Myocyte (in vitro differentiated cells): ENCODE measurements at regions not wholly inside any gene's neighbourhood (a gene's known extent, or its start where the extent isn't known, plus 50 kb on each side); places are given as distances from the start of the nearest gene placed in this dataset.

Source experiments
- DNase-seq: peaks from one replicate; pipeline ENCODE4 v3.0.0-alpha.2; 2012; ENCODE audit warnings: low read depth

DNA sequence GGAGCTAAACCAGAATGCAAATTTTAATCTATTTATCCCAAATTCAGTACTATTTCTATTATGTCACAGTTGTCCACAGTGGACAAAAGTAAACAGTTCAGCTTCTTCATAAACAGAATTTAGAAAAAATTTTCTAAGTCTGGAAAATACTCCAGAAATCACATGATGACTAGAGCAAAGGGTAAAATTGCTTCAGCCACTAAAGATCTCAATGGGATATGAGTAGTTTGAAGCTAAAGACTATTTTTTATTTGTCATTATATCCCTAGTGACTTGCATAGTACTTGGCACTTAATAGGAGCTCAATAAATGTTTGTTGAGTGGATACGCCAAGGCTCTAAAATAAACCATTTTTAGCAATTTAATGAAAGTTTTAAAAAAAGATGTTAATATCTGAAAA, 354.3 kb upstream of the AGTR1 start:
- no peak for DNase-seq

DNA sequence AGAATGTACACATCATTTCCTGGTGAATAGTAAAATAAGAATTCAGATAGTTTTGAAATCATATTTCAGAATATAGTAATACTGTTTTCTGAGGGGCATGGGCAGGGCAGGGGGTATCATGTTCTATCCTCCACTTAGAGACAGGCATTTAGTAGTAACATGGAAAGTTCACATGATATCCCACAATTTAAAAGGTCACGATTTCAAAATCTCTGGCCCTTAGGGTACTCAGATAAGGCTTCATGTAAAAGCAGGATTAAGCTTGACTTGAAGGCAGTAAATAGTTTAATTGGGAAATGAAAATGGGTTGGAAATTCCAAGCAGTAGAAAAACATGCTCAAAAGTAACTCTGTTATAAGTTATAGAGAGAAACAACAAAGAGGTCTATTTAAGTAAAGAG, 353.2 kb upstream of the AGTR1 start:
- DNase-seq, result no peak

DNA sequence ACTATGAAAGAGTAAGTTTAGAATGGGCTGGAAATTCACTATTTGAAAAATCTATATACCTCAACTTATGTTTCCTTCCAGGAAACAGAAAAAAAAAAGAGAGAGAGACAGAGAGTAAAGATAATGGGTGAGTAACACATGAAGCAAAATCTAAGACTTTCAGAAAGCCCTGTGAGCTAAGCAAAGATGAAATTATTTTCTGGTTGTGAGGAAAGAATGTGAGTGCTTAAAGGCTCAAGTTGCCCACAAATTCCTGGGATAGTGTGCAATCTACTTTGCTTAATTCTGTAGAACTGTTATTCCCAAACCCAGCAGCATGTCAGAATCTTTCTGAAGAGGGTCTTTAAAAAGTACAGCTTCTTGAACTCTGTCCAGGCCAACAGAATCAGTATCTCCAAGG, 337.7 kb upstream of the AGTR1 start:
- peak; percentile 61 for DNase-seq

DNA sequence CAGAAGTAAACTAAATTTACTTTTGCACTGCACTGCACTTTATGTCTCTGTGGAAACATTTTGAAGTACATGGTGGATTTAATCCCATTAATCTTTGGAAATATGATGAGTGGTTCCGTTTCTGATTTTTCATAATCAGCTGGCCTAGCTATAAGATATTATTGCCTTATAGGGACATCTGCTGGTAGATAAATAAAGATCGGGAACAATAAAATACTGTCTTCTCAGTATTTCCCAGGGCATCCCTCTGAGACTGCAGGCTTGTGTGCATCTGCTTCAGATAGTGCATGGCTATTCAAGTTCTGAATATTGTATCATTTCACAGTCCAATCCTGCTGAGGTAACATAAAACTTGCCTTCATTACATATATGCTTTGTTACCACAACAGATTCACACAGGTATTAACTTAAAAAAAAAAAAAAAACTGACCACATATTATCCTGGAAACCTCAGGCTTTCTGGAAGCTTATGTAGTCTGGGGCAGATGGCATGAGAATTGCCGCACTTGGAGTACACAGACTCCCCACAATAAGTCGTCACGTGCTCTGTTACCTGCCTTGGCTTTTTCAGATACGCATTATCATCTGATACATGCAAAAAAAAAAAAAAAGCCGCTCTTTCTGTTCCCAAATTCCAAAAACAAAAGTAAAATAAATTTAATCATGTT, 330.8 kb upstream of the AGTR1 start:
- peak; percentile 50 for DNase-seq

DNA sequence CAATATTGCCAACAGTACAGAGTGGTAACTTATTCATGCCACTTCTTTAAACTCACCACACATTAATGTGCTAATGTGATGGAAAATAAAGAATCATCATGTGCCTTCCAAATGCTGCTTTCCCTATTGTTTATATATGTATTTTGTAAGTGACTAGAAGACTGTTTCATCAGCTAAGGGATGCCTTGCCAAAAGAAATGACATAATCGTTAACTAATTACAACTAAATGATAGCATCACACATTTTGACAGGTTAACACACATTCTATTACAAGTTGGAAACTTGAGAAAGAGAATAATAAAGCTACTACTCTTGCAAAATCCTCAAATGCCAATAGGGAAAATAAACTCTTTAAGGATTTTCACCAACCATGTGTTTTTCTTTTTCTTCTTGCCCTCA, 329.9 kb upstream of the AGTR1 start:
- no peak for DNase-seq

DNA sequence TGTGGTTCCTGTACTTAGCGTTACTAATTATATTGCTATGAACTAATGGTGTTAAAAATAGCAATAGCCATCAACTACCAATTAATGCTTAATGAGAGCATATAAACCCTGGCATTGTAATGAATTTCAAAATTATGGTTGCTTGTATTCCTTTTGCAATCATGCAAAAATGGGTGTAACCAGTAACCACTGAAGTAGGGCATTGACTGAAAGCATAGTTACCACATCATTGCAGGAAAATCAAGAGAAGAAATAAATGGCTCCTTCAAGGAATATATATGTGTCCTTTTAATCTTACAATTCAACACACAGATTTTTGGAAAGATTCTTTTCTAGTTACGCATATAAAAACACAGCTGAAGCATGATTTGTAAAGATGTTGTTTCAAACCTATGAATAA, 328.3 kb upstream of the AGTR1 start:
- DNase-seq, result no peak

DNA sequence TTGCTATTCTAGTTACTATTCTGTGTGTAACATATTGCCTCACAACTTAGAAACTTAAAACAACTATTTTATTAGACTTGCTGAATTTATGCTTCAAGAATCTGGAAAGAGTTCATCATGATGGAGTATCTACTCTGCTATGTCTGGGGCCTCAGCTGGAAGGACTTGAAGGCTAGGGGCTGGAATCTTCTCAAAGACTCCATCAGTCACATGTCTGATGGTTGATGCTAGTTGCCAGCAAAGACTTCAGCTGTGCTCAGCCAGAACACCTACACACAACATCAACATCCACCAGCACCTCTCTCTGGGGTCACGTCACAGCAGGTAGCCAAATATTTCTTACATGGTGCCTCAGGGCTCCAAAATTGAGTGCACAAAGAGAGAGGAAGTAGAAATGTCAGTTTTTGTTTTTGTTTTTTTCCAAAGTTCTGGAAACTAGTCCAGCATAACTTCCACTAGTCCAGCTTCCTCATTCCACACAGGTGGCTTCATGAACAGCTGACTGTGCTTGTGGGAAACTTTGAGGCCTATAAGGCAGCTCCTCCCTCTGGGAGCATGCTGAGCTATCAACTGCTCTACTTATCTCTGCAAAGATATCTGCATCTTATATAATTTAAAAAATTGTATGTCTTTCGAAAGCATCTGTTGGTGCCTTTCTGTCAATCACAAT, 325.4 kb upstream of the AGTR1 start:
- DNase-seq, result peak; percentile 23

DNA sequence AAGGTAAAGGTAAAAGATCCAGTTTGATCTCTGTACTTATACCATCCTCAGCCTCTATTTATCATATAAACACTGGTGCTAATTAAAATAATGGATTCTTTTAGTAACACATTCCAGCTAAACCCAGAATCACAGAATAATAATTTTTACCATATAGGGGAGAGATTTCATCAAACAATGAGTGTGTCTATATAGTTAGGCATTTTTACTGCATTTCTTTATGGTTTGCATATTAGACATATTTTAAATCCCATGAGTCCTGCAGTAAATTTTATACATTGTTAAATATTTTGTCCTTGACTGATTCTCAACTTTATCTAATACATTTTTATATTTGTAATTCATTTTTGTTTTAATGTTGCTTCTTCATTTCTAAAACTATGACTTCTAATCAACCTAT, 323.7 kb upstream of the AGTR1 start:
- no peak for DNase-seq

DNA sequence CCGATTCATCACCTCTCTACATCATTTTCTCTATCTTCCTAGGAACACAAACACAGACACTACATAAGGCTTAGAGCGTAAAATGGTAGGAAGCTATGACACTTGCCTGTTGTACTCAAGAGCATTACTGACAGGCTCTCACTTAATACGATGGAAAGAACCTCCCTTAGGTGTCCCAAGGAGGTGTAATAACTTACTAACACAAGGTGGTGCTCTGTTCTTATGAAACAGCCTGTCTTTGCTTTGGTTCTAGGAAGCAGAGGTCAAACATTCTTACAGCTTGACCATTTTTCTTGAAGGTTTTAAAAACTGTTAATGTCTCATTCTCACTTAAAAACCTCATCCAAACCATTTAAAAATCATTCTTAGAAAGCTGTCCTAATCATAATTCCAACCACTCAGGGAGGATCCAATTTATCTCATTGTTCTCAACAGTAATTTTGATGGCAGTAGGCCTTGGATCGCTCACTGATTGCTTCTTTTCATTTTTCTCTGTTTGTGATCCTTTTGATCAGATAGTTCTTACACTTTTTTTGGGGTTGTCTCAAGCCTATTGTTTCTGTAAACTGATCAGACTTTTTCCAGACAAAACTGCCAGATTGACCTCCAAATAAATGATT, 317.8 kb upstream of the AGTR1 start:
- DNase-seq, result peak; percentile 70

DNA sequence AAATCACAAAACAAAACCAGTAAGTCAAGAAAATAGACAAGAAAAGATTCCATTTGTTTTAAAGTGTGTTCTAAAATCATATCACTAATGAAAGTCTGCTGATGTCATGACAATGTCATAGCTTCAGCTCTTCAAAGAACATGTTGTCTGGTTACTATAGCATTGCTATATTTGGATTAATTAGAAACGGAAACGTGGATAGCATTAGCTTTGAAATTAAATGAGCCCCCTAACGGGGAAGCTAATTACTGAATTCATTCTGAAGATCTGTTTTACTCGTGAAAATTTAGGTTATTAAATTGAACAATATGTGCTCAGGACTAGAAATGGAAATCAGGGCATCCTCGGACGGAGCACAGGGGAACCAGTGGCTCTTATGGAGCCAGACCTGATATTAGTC, 316.7 kb upstream of the AGTR1 start:
- no peak for DNase-seq

DNA sequence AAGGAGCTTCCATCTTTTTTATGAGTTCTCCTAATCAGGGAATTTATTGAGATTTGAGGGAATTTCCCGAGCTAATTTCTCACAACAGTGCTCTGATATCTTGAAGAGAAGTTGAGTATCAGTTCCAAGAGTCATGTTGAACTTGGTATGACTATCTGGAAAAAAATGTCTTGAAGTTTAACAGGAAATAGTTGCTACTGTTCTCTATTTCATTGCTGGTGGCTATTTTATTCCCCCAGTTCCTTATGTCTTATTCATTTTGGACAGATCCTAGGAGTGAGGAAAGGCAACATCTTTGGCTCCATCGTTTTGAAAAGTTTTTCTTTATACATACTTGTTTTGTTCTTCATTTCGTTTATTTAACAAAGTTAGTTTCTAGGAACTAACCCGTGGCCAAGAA, 307.8 kb upstream of the AGTR1 start:
- DNase-seq, result no peak

DNA sequence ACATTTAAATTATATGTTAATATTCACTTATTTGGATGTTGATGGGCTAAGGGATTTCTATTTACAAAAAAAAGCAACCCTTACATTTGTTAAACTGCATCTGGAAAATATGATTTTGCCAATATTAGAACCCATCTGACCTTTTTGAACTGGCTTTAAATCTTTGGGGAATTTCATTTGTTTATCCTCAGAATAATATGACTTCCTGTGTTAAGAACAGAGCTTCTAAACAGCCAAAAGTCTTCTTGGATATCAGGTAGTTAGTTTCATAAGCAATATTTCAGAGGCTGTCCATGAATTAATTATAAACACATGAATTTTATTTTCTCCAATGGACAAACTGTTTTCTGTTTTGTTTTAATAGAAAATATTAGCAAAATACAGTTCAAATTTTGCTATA, 301.9 kb upstream of the AGTR1 start:
- no peak for DNase-seq

DNA sequence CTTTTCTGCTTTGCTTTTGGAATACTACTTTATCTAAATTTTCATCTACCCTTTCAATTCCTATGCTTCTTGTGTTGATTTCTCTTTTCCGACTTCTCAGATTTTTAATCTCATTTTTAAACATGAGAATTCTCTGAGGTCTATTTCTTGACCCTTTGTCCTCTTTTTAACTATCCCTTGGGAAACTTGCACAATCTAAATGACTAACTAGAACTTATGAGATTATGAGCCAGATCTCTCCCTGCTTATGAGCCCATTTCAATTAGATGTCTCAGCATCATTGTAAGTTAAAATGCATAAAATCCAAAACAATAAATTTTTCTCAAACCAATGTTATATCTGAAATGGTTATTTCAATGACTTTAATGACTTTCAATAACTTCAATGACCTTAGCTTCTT, 296.9 kb upstream of the AGTR1 start:
- no peak for DNase-seq

DNA sequence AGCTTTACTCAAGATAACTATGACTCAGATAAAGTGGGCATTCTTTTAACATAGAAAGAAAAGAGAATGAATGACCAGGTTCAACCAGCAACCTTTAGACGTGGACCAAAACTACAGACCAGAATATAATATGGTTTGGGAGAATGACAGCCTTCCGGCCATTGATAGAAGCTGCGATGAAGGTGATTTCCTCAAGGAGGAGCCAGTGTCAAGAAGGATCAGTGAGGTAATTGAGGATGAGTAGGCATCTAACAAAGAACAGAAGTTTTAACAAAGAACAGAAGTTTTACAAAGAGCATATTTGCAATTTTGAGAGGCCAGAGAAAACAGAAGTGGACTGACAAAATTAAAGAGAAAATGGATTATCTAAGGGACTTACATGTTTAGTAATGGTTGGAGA, 289.0 kb upstream of the AGTR1 start:
- DNase-seq, result no peak

DNA sequence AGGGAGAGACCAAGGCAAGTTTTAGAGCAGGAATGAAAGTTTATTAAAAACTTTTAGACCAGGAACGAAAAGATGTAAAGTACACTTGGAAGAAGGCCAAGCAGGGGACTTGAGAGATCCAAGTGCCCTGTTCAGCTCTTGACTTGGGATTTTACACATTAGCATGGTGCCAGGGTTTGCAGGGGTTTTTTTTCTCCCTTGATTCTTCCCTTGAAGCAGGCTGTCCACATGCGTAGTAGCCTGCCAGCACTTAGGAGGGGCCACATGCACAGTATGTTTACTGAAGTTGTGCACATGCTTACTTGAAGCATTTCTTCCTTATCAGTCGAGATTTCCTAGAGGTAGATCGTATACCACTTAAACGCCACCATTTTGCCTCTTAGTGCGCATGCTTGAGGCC, 277.5 kb upstream of the AGTR1 start:
- no peak for DNase-seq

DNA sequence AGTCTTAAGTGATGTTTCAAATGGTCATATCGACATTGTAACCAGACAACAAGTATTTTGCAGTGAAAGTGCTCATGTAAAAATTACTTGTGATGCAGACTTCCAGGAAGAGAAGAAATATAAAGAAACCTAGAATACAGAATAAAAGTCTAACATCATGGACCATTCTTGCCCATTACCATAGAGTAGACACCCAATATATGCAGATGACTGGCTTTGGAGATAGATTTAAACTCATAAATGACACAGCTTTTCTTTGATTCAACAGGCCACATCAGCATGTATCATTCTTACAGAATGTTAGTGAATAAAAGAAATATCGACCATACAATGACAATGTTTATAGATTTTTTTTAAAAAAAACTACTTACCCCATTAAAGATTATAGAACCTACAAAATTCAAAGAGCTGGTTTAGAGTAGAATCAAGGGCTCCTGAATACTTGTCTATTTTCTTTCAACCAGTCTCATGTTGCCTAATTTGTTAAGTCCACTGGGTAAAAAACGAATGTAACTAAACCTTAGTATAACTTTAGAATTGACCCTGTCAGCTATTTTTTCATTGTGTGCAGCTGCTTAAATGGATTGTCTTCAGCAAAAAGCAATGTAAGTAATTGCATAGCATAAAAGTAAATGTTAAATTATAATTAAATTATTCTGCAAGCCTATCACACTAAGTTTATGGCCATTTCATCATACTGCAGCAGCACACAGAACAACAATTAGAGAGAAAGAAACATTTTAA, 268.7 kb upstream of the AGTR1 start:
- no peak for DNase-seq

DNA sequence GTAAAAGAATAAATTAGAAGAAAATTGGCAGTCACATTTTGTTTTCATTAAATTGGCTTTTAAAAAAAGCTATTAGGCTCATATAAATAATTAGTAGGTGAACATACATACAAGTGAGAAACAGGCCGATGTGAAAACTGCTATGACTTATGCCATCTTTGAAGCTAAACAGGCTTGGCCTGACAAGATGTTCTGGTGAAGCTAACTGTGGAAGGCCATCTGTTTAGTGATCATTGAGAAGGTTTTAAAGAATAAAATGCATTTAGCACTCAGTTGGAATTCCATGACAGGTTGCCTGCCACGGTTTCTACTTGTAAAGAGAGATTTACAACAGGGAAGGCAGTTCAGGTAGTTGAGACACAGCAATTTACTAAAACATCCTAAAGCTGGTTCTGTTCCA, 264.0 kb upstream of the AGTR1 start:
- no peak for DNase-seq

DNA sequence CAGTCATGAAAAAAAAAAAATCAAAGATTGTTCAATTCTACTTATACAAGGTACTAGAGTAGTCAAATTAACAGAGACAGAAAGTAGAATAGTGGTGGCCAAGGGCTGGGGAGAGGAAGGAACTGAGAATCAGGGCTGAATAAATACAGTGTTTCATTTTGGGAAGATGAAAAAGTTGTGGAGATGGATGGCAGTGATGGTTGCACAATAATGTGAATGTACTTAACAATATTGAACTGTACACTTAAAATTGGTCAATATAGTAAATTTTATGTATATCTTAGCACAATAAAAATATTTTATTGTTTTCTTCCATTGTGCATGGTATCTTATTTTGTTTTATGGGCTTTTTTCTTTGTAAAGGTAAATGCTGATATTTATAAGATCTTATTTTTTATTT, 262.2 kb upstream of the AGTR1 start:
- no peak for DNase-seq

DNA sequence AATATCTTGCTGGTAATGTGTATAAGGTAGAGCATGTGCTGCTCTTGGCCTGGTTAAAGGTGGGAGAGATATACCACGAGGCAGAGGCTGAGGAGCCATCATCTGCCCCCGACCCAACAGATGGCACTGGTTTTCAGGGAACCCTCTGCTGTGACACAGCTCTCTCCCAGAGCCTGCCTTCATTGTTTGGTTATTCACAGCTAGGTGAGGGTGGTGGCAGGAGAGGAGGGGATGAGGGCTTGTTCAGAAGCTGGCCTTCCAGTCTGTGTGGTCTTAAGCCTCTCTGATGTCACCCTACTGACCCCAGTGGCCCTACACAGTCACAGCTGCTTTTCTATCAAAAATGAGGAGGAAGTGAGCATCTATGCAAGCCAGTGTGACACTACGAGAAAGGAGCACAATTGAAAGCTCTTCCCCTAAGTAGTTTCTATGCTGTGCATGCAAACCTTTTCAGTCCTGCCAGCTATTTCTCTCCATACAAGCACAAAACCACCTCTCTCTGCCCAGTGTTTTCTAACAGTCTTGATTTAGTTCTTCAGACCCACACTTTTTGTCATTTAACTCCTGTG, 258.4 kb upstream of the AGTR1 start:
- no peak for DNase-seq

DNA sequence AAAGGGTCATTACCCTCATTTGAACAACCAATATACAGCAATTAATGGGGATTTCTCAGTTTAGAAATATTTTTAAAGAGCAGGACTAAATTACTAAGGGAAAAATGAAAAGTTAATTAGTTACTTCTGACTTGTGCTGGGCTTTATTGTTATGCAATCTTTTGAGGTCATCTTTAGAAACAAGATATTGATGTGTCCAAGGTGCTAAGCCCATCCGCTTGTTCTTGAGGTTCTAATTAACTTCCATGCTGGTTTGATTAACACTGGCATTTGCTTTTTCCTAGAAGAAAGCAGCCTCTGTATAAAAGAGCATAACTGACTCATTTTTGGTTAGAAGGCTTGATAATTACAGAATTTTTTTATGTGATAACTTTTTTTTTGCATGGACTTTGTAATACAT, 256.5 kb upstream of the AGTR1 start:
- no peak for DNase-seq

DNA sequence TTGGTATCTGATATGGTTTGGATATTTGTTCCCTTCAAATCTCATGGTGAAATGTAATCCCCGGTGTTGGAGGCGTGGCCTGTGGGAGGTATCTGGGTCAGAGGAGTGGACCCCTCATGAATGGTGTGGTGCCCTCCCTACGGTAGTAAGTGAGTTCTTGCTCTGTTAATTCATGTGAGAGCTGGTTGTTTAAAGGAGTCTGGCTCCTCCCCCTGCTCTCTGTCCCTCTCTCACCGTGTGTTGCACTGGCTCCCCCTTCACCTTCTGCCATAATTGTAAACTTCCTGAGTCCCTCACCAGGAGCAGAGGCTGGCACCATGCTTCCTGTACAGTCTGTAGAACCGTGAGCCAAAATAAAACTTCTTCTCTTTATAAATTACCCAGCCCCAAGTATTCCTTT, 246.9 kb upstream of the AGTR1 start:
- no peak for DNase-seq

DNA sequence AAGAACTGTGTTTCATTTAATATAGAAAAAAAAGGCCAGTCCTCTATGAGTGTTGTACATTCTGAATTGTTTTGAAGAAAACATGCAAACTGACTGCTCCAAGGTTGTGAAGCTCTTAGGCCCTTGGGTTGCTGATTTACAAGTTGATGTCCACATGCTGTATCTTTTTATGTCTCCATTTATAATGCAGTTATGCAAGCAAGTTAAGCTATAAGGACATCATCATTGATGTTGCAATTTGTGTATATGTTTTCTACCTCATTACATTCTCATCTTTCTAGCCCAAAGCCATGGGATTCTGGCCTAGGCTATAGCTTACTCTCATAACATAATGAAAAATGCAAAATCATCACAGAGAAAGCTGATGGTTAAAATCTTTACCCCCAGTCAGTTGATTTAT, 245.7 kb upstream of the AGTR1 start:
- DNase-seq, result no peak
